HG03025 (cell line): ENCODE measurements at regions not wholly inside any gene's neighbourhood (a gene's known extent, or its start where the extent isn't known, plus 50 kb on each side); places are given as distances from the start of the nearest gene placed in this dataset.

Experiments
- ATAC-seq: cut with Tn5 transposase; IDR thresholded peaks from one replicate; pipeline ENCODE4 v1.9.1; 2021; ENCODE audit warnings: mild to moderate bottlenecking, moderate library complexity; ENCODE audit not compliant: unreplicated experiment, low FRiP score

- ATAC-seq, result no peak
Observed at GRCh38 chr20:40495956-40496355, 193.1 kb downstream of the MAFB start.

GRCh38 chr20:40494248-40494647, 194.8 kb downstream of the MAFB start:
- no peak for ATAC-seq

GRCh38 chr20:40493549-40493948, 195.5 kb downstream of the MAFB start:
- ATAC-seq, result no peak

GRCh38 chr20:40493071-40493470, 196.0 kb downstream of the MAFB start:
- no peak for ATAC-seq

- ATAC-seq, result no peak
Observed at GRCh38 chr20:40491009-40491590, 197.9 kb downstream of the MAFB start.

GRCh38 chr20:40489886-40490285, 199.2 kb downstream of the MAFB start:
- ATAC-seq, result no peak

GRCh38 chr20:40488401-40488800, 200.6 kb downstream of the MAFB start:
- no peak for ATAC-seq

- ATAC-seq, result no peak
Observed at GRCh38 chr20:40486297-40486696, 202.7 kb downstream of the MAFB start.

- no peak for ATAC-seq
Observed at GRCh38 chr20:40481743-40482458, 207.1 kb downstream of the MAFB start.

GRCh38 chr20:40481337-40481736, 207.7 kb downstream of the MAFB start:
- no peak for ATAC-seq

GRCh38 chr20:40477805-40478204, 211.2 kb downstream of the MAFB start:
- ATAC-seq, result no peak

- no peak for ATAC-seq
Observed at GRCh38 chr20:40476461-40476860, 212.6 kb downstream of the MAFB start.

GRCh38 chr20:40472905-40473304, 216.1 kb downstream of the MAFB start:
- no peak for ATAC-seq

- no peak for ATAC-seq
Observed at GRCh38 chr20:40471261-40471629, 217.8 kb downstream of the MAFB start.

- ATAC-seq, result no peak
Observed at GRCh38 chr20:40470445-40471260, 218.4 kb downstream of the MAFB start.

- no peak for ATAC-seq
Observed at GRCh38 chr20:40468759-40469158, 220.3 kb downstream of the MAFB start.

GRCh38 chr20:40467703-40468411, 221.2 kb downstream of the MAFB start:
- ATAC-seq, result no peak

- ATAC-seq, result no peak
Observed at GRCh38 chr20:40467067-40467466, 222.0 kb downstream of the MAFB start.

- ATAC-seq, result no peak
Observed at GRCh38 chr20:40464731-40465208, 224.3 kb downstream of the MAFB start.

- no peak for ATAC-seq
Observed at GRCh38 chr20:40463171-40463570, 225.9 kb downstream of the MAFB start.

- no peak for ATAC-seq
Observed at GRCh38 chr20:40462566-40462965, 226.5 kb downstream of the MAFB start.
